SK-N-SH (cell line): ENCODE measurements at regions not wholly inside any gene's neighbourhood (a gene's known extent, or its start where the extent isn't known, plus 50 kb on each side); places are given as distances from the start of the nearest gene placed in this dataset.
"Not testable (repeated sequence)": the region's sequence is repeated elsewhere in the genome, so short reads cannot be mapped to it uniquely, and the experiment has no call there.

ENCODE experiments used
- CTCF ChIA-PET: fragments of 300-600, 350-600 bp; formaldehyde crosslinking; extraction: SDS; loops from one replicate; lab custom pipeline; 2021; lab: Yijun Ruan, JAX
- POLR2A ChIA-PET: fragments of 350-600 bp; sonication (Branson Sonifier 250); formaldehyde crosslinking; extraction: SDS; loops from one replicate; lab custom pipeline; 2020; ENCODE audit warnings: antibody characterized with exemption, inconsistent platforms; lab: Yijun Ruan, JAX
- DNase-seq: peaks from one replicate; pipeline ENCODE4 v3.0.0; 2012
- H2AFZ ChIP-seq: fragments of 200-600 bp; sonication (generic); 2 replicates; pipeline ENCODE4 v1.8.1; 2016; ENCODE audit warnings: antibody characterized with exemption, mild to moderate bottlenecking, low read depth
- H3F3A ChIP-seq: fragments of 200-600 bp; sonication (generic); replicated peaks from 2 replicates; pipeline ENCODE3; 2016; ENCODE audit warnings: antibody characterized with exemption, mild to moderate bottlenecking; ENCODE audit not compliant: insufficient read depth
- H3K27ac ChIP-seq, 2 experiments: fragments of 200-500 bp in 1 of 2; fragments of 200-600 bp in 1 of 2; sonication (Bioruptor generic) in 1 of 2; sonication (generic), shearing (Covaris generic) in 1 of 2; 2 replicates each; pipeline versions ENCODE4 v1.5.1 to v1.6.1; 2014 to 2016; ENCODE audit warnings: low read depth in 2 of 2, inconsistent platforms in 1 of 2, low read length in 1 of 2, mild to moderate bottlenecking in 1 of 2, mixed read lengths in 1 of 2
- H3K27me3 ChIP-seq: fragments of 200-600 bp; sonication (generic), shearing (Covaris generic); 2 replicates; pipeline ENCODE4 v1.6.1; 2016; ENCODE audit warnings: mixed run types; ENCODE audit not compliant: insufficient read depth
- H3K36me3 ChIP-seq, 2 experiments: fragments of 200-500 bp in 1 of 2; fragments of 200-600 bp in 1 of 2; sonication (Bioruptor generic) in 1 of 2; sonication (generic) in 1 of 2; replicated peaks in 1 of 2; 2 replicates each; pipeline versions ENCODE3 to v1.5.1; 2014 to 2016; ENCODE audit warnings: low read length in 1 of 2, mild to moderate bottlenecking in 1 of 2; ENCODE audit not compliant: insufficient read depth in 2 of 2, control insufficient read depth in 1 of 2
- H3K4me1 ChIP-seq, 2 experiments: fragments of 200-500 bp in 1 of 2; fragments of 200-600 bp in 1 of 2; sonication (Bioruptor generic) in 1 of 2; sonication (generic), shearing (Covaris generic) in 1 of 2; 2 replicates each; pipeline versions ENCODE4 v1.5.1 to v1.6.1; 2014 to 2016; ENCODE audit warnings: low read depth in 1 of 2, low read length in 1 of 2, mixed run types in 1 of 2; ENCODE audit not compliant: insufficient read depth in 2 of 2, control insufficient read depth in 1 of 2
- H3K4me2 ChIP-seq: fragments of 200-600 bp; sonication (generic), shearing (Covaris generic); 2 replicates; pipeline ENCODE4 v1.6.1; 2017; ENCODE audit warnings: mixed run types
- H3K4me3 ChIP-seq, 2 experiments: fragments of 200-500 bp in 1 of 2; fragments of 200-600 bp in 1 of 2; sonication (Bioruptor generic) in 1 of 2; sonication (generic), shearing (Covaris generic) in 1 of 2; 2 replicates each; pipeline versions ENCODE4 v1.5.1 to v1.8.1; 2014 to 2016; ENCODE audit warnings: low read depth in 2 of 2, inconsistent platforms in 1 of 2, low read length in 1 of 2, mild to moderate bottlenecking in 1 of 2, mixed read lengths in 1 of 2, moderate library complexity in 1 of 2
- H3K79me2 ChIP-seq: fragments of 200-600 bp; sonication (generic); 2 replicates; pipeline ENCODE4 v1.8.1; 2017; ENCODE audit warnings: mild to moderate bottlenecking; ENCODE audit not compliant: insufficient read depth
- H3K9ac ChIP-seq: fragments of 200-600 bp; sonication (generic); 2 replicates; pipeline ENCODE4 v1.6.1; 2017; ENCODE audit warnings: mixed run types
- H3K9me2 ChIP-seq: fragments of 200-600 bp; sonication (generic); 2 replicates; pipeline ENCODE4 v1.6.1; 2017; ENCODE audit warnings: mixed run types
- H3K9me3 ChIP-seq: fragments of 200-600 bp; sonication (generic); 2 replicates; pipeline ENCODE4 v1.6.1; 2017; ENCODE audit warnings: mixed run types, mild to moderate bottlenecking, moderate library complexity
- H4K20me1 ChIP-seq: fragments of 200-600 bp; sonication (generic); 2 replicates; pipeline ENCODE4 v1.6.1; 2017; ENCODE audit warnings: mild to moderate bottlenecking, mixed run types; ENCODE audit not compliant: insufficient read depth
- ELF1 ChIP-seq: IDR thresholded peaks from 2 replicates; pipeline ENCODE4 v1.4.0; 2012
- EZH2phosphoT487 ChIP-seq: fragments of 200-600 bp; sonication (generic); IDR thresholded peaks from 2 replicates; pipeline ENCODE4 v1.6.1; 2017; ENCODE audit warnings: low read depth, mixed run types, mild to moderate bottlenecking, antibody characterized with exemption, moderate library complexity, borderline replicate concordance
- FOSL2 ChIP-seq: IDR thresholded peaks from 2 replicates; pipeline ENCODE4 v1.4.0; 2012; ENCODE audit warnings: low read depth, mild to moderate bottlenecking, moderate library complexity, borderline replicate concordance
- FOXJ3 ChIP-seq: sonication (generic); formaldehyde crosslinking; IDR thresholded peaks from 2 replicates; pipeline ENCODE4 v1.5.1; 2020; ENCODE audit warnings: mild to moderate bottlenecking, missing genetic modification reagents
- FOXM1 ChIP-seq: IDR thresholded peaks from 2 replicates; pipeline ENCODE4 v1.4.0; 2012; ENCODE audit warnings: low read depth, mild to moderate bottlenecking
- GATA2 ChIP-seq: sonication (generic); formaldehyde crosslinking; IDR thresholded peaks from 2 replicates; pipeline ENCODE4 v1.5.0; 2020; ENCODE audit warnings: mild to moderate bottlenecking, missing genetic modification reagents
- IRF3 ChIP-seq: fragments of 150-350 bp; IDR thresholded peaks from 2 replicates; pipeline ENCODE4 v1.6.1; 2016; ENCODE audit warnings: mild to moderate bottlenecking, low read depth, low read length
- JUND ChIP-seq: IDR thresholded peaks from 2 replicates; pipeline ENCODE4 v1.4.0; 2012
- MAX ChIP-seq: IDR thresholded peaks from 2 replicates; pipeline ENCODE4 v1.4.0; 2012; ENCODE audit warnings: low read depth
- NFIC ChIP-seq: IDR thresholded peaks from 2 replicates; pipeline ENCODE4 v1.4.0; 2012; ENCODE audit warnings: borderline replicate concordance
- PBX3 ChIP-seq: IDR thresholded peaks from 2 replicates; pipeline ENCODE4; 2012
- POLR2AphosphoS5 ChIP-seq: IDR thresholded peaks from 2 replicates; pipeline ENCODE4 v1.6.1; 2012; ENCODE audit warnings: low read depth, low read length
- RCOR1 ChIP-seq: fragments of 150-350 bp; IDR thresholded peaks from 2 replicates; pipeline ENCODE4 v1.6.1; 2017; ENCODE audit warnings: antibody characterized with exemption, low read length
- REST ChIP-seq: IDR thresholded peaks from 2 replicates; pipeline ENCODE4 v1.6.1; 2012; ENCODE audit warnings: mild to moderate bottlenecking, low read depth, low read length, moderate library complexity
- RXRA ChIP-seq: IDR thresholded peaks from 2 replicates; pipeline ENCODE4 v1.4.0; 2012; ENCODE audit warnings: low read depth, mild to moderate bottlenecking, borderline replicate concordance
- TCF12 ChIP-seq: IDR thresholded peaks from 2 replicates; pipeline ENCODE4 v1.4.0; 2012
- TEAD4 ChIP-seq: IDR thresholded peaks from 2 replicates; pipeline ENCODE4 v1.4.0; 2012; ENCODE audit warnings: mild to moderate bottlenecking, borderline replicate concordance; ENCODE audit not compliant: insufficient read depth
- USF1 ChIP-seq: IDR thresholded peaks from 2 replicates; pipeline ENCODE4 v1.4.0; 2012; ENCODE audit warnings: low read depth, borderline replicate concordance
- USF2 ChIP-seq: fragments of 150-350 bp; IDR thresholded peaks from 2 replicates; pipeline ENCODE4 v1.6.1; 2017; ENCODE audit warnings: antibody characterized with exemption, low read length, low read depth, borderline replicate concordance
- WGBS: methylation state at CpG from one replicate; pipeline ENCODE4 v1.1.6; 2017; ENCODE audit warnings: low lambda C conversion rate; 5-methylcytosine and 5-hydroxymethylcytosine counted together

- DNase-seq: no peak
- no peaks in the 10 kb centered on the region for H3K36me3 ChIP-seq
- TF ChIP-seq GATA2 (CRISPR knock-in tag) (no peak), FOXJ3 (CRISPR knock-in tag) (no peak), POLR2AphosphoS5 (no peak), USF1 (no peak), FOXM1 (no peak), TCF12 (no peak), NFIC (no peak), RCOR1 (no peak), PBX3 (no peak), FOSL2 (no peak), MAX (no peak), USF2 (no peak), ELF1 (no peak), REST (no peak), TEAD4 (no peak), EZH2phosphoT487 (no peak), IRF3 (no peak), JUND (no peak), RXRA (no peak)
- POLR2A ChIA-PET: no interaction called here
- WGBS: 4% methylated on average over 6 of the region's 6 CpGs
- H3K4me2 ChIP-seq: no peak overlapping the region
- H3K27me3 ChIP-seq: no peaks in the 10 kb centered on the region
- no peaks in the 10 kb centered on the region for H3K9me2 ChIP-seq
- CTCF ChIA-PET: no interaction called here
- no peaks in the 10 kb centered on the region for H4K20me1 ChIP-seq
- no peaks in the 10 kb centered on the region for H3F3A ChIP-seq
- H3K9ac ChIP-seq: no peak overlapping the region
- no peaks in the 10 kb centered on the region for H3K4me1 ChIP-seq
- H3K79me2 ChIP-seq: no peaks in the 10 kb centered on the region
- H3K4me3 ChIP-seq: no peak overlapping the region
- H3K27ac ChIP-seq: no peak overlapping the region
- no peak overlapping the region for H2AFZ ChIP-seq
- no peaks in the 10 kb centered on the region for H3K9me3 ChIP-seq
Measured at GRCh38 chr2:220756653-220757052, 815.5 kb downstream of the EPHA4 start.

GRCh38 chr2:220758376-220758775 lies 813.7 kb downstream of the EPHA4 start:
- H3K79me2 ChIP-seq, H3K9me2 ChIP-seq, POLR2A ChIA-PET, H3K27ac ChIP-seq, H3K4me1 ChIP-seq, H3K9me3 ChIP-seq, H3F3A ChIP-seq, H4K20me1 ChIP-seq, H2AFZ ChIP-seq, H3K36me3 ChIP-seq, DNase-seq, CTCF ChIA-PET, H3K4me2 ChIP-seq, H3K27me3 ChIP-seq, H3K4me3 ChIP-seq, H3K9ac ChIP-seq: not testable (repeated sequence)
- 33% methylated on average over 5 of the region's 5 CpGs for WGBS
